Upper lobe of left lung (tissue), 4 donors: ENCODE measurements at regions not wholly inside any gene's neighbourhood (a gene's known extent, or its start where the extent isn't known, plus 50 kb on each side); places are given as distances from the start of the nearest gene placed in this dataset.

Experiments
- EP300 ChIP-seq, 4 donors: sonication (generic); formaldehyde crosslinking; IDR thresholded peaks; one replicate each; pipeline ENCODE4 v1.5.1; 2017; ENCODE audit warnings: antibody characterized with exemption in 4 of 4, control low read depth in 2 of 4
- POLR2A ChIP-seq, 4 donors: fragments of 450-650 bp; IDR thresholded peaks; one replicate each; pipeline ENCODE4 v1.5.1; 2016 to 2017; ENCODE audit warnings: antibody characterized with exemption in 4 of 4, mild to moderate bottlenecking in 2 of 4
- POLR2AphosphoS5 ChIP-seq, 2 donors: sonication (generic); formaldehyde crosslinking; IDR thresholded peaks; one replicate each; pipeline ENCODE4 v1.5.1; 2017; ENCODE audit warnings: antibody characterized with exemption in 2 of 2
- TF ChIP-seq, protein P1 (sequence below), 6 experiments: fragments of 450-650 bp in 4 of 6; fragments of 200-600 bp in 2 of 6; sonication (generic) in 2 of 6; IDR thresholded peaks; one replicate each; pipeline ENCODE4 v1.5.1; 2016 to 2019; ENCODE audit warnings: antibody characterized with exemption in 6 of 6

DNA sequence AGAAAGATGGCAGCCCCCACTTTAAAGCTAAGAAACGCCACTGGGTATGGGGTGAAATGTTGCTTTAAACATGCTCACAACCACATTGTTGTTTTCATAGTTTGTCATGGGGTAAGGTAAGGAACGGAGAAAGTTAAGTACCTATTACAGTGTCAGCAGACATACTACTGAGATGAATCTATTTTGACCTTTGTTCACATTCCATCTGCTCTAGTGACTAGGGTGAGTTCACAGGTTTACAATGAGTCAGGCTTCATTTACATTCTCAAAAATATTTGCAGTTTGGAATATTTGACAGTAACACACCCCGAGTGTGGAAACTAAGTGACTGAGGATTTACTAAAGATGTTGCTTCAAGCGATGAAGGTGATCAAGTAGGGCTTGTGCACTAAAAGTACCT is 428.7 kb upstream of the ACVR2A start:
- TF ChIP-seq, protein P1, sequence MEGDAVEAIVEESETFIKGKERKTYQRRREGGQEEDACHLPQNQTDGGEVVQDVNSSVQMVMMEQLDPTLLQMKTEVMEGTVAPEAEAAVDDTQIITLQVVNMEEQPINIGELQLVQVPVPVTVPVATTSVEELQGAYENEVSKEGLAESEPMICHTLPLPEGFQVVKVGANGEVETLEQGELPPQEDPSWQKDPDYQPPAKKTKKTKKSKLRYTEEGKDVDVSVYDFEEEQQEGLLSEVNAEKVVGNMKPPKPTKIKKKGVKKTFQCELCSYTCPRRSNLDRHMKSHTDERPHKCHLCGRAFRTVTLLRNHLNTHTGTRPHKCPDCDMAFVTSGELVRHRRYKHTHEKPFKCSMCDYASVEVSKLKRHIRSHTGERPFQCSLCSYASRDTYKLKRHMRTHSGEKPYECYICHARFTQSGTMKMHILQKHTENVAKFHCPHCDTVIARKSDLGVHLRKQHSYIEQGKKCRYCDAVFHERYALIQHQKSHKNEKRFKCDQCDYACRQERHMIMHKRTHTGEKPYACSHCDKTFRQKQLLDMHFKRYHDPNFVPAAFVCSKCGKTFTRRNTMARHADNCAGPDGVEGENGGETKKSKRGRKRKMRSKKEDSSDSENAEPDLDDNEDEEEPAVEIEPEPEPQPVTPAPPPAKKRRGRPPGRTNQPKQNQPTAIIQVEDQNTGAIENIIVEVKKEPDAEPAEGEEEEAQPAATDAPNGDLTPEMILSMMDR (IDR thresholded peaks at IDR 0.05), result no peak
- no peak for TF ChIP-seq POLR2A (IDR thresholded peaks at IDR 0.05)
- TF ChIP-seq POLR2AphosphoS5 (IDR thresholded peaks at IDR 0.05), result no peak
- TF ChIP-seq EP300 (IDR thresholded peaks at IDR 0.05), result no peak
